GM12864 (cell line): ENCODE measurements at regions not wholly inside any gene's neighbourhood (a gene's known extent, or its start where the extent isn't known, plus 50 kb on each side); places are given as distances from the start of the nearest gene placed in this dataset.

Source experiments
- DNase-seq: peaks from one replicate; pipeline ENCODE4 v3.0.0-alpha.2; 2011; ENCODE audit warnings: low read depth
- H3K4me3 ChIP-seq: 2 replicates; pipeline ENCODE4 v1.5.1; 2011; ENCODE audit warnings: mild to moderate bottlenecking, low read depth, low read length, control low read depth
- TF ChIP-seq, protein P1 (sequence below): IDR thresholded peaks from 2 replicates; pipeline ENCODE4 v1.5.1; 2011; ENCODE audit warnings: low read depth, mild to moderate bottlenecking, moderate library complexity, low read length, control low read depth, inconsistent platforms; ENCODE audit errors: missing control alignments

DNA sequence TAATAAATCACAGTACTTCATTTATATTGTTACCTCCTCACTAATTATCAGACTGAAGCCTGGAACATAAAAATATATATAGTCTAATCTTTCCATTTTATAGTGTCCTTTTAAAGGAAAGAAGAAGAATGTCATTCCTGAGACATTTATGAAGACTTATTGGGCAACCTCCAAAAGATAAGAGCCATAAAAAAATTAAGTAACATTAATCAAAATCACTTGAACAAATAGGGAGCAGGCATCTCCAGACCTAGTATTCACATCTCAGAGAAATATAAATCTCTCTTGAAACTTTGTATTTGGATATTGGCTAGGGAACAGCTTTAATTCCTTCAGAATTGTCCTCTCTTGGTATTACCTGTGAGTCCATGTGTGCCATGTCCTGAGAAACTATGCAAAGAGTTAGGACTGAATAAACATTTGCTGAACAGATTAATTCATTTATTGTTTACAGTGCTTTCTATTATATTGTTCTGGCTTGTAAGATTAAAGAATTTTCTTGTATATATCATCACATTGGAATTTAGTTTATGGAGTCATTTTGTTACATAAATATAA, 530.5 kb upstream of the LRRC4C start:
- no peak overlapping the region for H3K4me3 ChIP-seq
- no peak for DNase-seq
- TF ChIP-seq, protein P1, sequence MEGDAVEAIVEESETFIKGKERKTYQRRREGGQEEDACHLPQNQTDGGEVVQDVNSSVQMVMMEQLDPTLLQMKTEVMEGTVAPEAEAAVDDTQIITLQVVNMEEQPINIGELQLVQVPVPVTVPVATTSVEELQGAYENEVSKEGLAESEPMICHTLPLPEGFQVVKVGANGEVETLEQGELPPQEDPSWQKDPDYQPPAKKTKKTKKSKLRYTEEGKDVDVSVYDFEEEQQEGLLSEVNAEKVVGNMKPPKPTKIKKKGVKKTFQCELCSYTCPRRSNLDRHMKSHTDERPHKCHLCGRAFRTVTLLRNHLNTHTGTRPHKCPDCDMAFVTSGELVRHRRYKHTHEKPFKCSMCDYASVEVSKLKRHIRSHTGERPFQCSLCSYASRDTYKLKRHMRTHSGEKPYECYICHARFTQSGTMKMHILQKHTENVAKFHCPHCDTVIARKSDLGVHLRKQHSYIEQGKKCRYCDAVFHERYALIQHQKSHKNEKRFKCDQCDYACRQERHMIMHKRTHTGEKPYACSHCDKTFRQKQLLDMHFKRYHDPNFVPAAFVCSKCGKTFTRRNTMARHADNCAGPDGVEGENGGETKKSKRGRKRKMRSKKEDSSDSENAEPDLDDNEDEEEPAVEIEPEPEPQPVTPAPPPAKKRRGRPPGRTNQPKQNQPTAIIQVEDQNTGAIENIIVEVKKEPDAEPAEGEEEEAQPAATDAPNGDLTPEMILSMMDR, result no peak

DNA sequence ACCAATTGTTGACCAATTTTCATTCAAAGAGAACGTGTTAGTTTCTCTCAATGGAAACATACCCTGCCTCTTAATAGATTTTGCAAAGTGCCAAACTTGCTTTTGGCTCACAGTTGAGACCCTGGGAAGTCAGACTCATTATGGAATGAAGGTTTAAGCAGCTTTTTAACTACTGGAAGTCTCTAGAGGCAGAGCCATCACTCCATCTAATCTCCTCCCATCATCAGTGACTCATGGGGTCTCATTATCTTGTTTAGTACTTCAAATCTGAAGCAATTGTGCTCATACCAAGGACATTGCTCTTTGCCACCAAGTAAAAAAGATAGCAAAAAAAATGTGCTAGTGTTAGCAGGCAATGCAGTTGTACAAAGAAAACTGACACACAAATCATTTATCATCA, 537.1 kb upstream of the LRRC4C start:
- no peak overlapping the region for H3K4me3 ChIP-seq
- DNase-seq, result no peak
- TF ChIP-seq, protein P1, result no peak

DNA sequence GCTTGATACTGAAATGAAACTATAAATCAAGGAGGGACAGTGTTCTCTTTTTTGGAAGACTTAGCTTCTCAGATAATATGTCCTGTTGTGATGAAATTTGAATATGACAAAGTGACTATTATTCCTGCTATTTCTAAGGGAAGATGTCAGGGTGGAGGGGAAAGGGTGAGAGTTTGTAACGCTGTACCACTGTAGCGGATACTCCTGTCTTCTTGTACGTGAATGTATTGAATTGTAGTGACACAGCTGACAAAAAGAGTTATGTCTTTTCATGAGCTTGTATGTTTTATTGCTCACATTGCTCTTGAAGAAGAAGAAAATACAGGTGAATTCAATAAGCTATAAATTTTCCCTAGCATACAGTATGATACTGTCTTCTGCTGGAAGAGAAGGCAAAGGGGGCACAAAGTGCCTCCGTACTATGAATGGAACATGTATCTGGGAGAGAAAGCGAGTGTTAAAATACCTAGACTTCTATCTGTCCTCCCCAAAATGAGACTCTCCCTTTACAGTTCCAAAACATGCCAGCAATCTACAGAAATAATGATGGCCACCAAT, 538.5 kb upstream of the LRRC4C start:
- DNase-seq, result no peak
- TF ChIP-seq, protein P1, result no peak
- no peak overlapping the region for H3K4me3 ChIP-seq

DNA sequence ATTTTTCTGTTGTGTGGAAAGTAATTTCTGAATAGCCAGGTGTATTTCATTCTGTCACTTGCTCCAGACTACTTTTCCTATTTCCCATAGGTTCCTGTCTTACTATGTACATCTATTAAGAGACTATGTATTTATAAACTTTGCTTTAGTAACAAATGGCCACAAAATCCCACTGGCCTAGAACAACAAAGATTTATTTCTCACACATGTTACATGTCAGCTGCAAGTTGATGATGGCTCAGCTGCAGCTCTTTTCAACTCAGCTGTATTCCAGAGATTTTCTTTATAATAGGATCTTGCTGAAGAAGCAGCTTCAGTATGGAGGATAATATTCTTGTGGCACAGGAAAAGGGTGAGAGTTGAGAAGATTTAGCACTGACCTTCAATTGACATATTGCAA, 539.6 kb upstream of the LRRC4C start:
- TF ChIP-seq, protein P1, result no peak
- no peak for DNase-seq
- no peak overlapping the region for H3K4me3 ChIP-seq

DNA sequence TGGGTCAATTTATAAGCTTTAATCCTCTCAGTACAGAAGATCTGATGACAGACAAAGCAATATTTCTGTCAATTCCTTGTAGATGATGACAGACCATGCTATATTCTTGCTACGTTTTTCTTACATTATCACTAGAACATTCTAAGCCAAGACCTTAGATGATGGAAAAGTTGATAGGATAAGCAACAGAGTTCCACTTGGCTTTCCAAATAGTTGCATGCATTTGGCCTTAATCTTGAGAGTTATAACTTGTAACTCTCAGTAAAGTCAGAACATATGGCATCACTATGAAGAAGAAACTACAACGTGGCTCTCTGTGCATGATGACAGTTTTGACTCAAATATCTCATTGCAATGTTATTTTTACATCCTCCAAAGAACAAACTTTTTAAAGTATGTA, 544.3 kb upstream of the LRRC4C start:
- no peak overlapping the region for H3K4me3 ChIP-seq
- no peak for DNase-seq
- TF ChIP-seq, protein P1, result no peak

DNA sequence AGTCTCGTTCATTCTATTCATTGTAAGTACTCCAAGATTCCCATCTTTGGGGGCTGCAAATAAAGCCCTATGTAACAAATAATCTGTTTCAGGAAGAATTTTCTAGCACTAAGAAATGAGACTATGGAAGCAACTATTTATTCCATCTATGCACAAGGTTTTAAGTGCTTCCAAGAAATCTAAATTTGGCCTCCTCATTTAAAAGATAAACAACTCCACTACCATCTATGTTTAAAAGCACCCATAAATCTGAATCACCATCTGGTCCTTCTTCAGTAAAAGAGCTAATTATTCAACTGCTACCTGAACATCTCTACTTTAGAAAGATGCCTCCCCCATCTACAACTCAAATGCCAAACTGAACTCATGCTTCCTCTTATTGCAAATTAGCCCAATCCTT, 547.3 kb upstream of the LRRC4C start:
- H3K4me3 ChIP-seq, result no peak overlapping the region
- DNase-seq, result no peak
- TF ChIP-seq, protein P1, result no peak

DNA sequence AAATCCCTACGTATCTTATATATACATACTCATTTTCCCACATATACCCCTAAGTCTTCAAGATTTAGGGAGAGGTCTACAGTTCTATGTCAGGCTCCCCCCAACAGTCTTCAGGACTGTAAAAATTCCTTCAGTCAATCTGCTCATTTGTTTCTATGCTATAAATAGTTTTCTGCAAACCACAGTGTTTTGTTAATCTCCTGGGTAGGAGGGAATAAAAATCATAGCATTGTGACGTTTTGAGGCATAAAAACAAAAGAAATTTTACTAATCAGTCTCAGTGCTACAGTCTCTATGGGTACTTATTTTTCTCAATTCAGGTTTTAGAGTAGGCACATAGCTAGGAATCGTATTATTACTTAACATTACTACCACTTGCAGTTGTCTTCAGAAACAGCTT, 552.8 kb upstream of the LRRC4C start:
- TF ChIP-seq, protein P1, result no peak
- H3K4me3 ChIP-seq, result no peak overlapping the region
- DNase-seq, result no peak
